ENCODE measurements at regions not wholly inside any gene's neighbourhood (a gene's known extent, or its start where the extent isn't known, plus 50 kb on each side); places are given as distances from the start of the nearest gene placed in this dataset.

DNA sequence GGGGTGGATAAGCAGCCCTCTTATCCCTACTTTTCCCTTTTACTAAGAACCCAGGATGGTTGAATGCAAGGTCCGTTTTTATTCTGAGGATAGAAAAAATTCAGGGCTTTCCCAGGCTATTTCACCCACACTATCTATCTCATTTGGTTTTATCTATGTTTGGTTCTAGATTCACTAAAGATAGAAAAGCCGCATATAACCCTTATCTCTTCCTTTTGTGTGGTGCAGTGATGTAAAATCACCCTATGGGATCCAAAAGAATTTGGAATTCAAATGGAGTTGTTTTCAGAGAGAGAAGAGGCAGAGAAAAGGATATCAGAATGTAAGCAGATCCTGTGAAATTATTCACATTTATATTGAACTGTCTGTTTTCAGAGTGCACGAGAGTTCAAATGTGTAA is 236.3 kb upstream of the RFX3 start:
- TF ChIP-seq CTCF (IDR thresholded peaks at IDR 0.05) (no peak), EZH2 (IDR thresholded peaks at IDR 0.05; ENCODE audit: borderline replicate concordance, insufficient read depth, low read depth, low read length, poor library complexity, severe bottlenecking) (no peak)

All from B cell (primary cell).